PC-9 (cell line): ENCODE measurements at regions not wholly inside any gene's neighbourhood (a gene's known extent, or its start where the extent isn't known, plus 50 kb on each side); places are given as distances from the start of the nearest gene placed in this dataset.

Source experiments
- CTCF ChIP-seq: fragments of 200-600 bp; sonication (generic); conservative IDR thresholded peaks from 2 replicates; pipeline ENCODE4 v1.6.1; 2017; ENCODE audit warnings: mixed run types, antibody characterized with exemption, mild to moderate bottlenecking, moderate library complexity
- EZH2 ChIP-seq: fragments of 200-600 bp; sonication (generic); IDR thresholded peaks from 2 replicates; pipeline ENCODE4 v1.8.0; 2017; ENCODE audit warnings: antibody characterized with exemption, low read depth

GRCh38 chrX:110532581-110532931 is 173.9 kb downstream of the RTL9 start:
- TF ChIP-seq CTCF: no peak
- no peak for TF ChIP-seq EZH2
